ENCODE measurements at regions not wholly inside any gene's neighbourhood (a gene's known extent, or its start where the extent isn't known, plus 50 kb on each side); places are given as distances from the start of the nearest gene placed in this dataset.

GRCh38 chr1:5771788-5772187 lies 220.4 kb downstream of the NPHP4 start:
- no peak for TF ChIP-seq CTCF (IDR thresholded peaks at IDR 0.05)
- TF ChIP-seq POLR2AphosphoS5 (IDR thresholded peaks at IDR 0.05) = no peak
- TF ChIP-seq POLR2A (IDR thresholded peaks at IDR 0.05) = no peak

All from breast epithelium (tissue), 3 donors.